ENCODE measurements at regions not wholly inside any gene's neighbourhood (a gene's known extent, or its start where the extent isn't known, plus 50 kb on each side); places are given as distances from the start of the nearest gene placed in this dataset.

DNA sequence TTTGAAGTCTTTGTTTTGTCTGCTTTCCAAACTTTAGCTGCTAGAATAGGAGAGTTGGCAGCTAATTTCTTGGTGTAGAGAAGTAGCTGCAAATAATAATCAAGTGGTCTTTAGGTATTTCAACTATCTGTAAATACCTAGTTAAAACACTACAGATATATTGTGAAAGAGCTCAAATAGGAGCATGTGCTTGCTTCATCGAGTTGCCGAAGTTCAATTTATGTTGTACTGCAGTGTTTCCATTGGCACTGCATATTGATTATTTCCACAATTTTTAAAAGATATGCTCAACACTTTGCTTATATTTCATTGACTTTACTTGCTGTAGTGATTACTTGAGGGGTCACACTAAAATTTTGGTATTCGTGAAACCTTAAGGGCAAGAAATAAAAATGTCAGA is 131.6 kb upstream of the BMP4 start:
- no peak for DNase-seq (ENCODE audit: extremely low read depth in 1 of 2, low read depth in 1 of 2)

DNA sequence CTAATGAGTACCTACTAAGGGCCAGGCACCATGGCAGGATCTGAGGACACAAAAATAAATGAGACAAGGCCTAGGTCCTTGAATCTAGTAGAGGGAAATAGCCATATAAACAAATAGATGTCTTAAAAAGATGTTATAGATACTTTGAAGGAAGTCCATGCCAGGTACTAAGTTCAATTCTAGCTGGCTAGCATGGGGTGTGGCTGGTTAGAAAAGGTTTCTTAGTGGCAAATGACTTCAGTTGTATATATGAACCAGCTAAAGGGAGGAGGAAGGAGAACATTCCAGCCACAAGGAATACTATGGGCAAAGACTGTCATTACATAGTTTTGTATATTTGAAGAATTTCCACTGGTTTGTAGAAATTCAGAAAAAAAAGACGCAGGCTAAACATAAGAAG is 133.6 kb upstream of the BMP4 start:
- DNase-seq (ENCODE audit: extremely low read depth in 1 of 2, low read depth in 1 of 2): no peak

DNA sequence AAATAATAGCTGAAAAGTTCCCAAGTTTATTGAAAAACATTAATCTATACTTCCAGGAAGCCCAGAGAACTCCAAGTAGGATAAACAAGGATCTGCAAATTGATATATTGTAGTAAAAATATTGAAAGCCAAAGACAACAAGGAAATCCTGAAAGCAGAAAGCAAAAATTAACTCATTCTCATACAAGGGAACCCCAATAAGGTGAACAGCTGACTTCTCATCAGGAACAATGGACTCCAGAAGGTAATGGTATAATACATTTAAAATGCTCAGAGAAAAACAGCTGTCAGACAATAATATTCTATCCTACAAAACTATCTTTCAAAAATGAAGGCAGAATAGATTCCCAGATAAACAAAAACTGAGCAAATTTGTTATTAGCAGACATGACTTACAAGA is 138.1 kb upstream of the BMP4 start:
- DNase-seq (ENCODE audit: extremely low read depth in 1 of 2, low read depth in 1 of 2): no peak

DNA sequence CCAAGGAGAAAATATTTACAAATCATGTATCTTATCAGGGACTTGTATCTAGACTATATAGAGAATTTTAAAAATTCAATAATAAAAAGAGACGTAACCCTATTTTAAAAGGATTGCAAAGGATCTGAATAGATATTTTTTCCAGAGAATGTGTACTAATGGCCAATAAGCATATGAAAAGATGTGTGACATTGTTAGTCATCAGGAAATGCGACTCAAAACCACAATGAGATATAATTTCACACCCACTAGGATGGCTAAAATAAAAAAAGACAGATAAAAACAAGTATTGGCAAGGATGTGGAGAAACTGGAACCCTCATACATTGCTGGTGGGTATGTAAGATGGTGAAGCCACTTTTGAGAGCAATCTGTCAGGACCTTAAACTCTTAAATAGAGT is 141.9 kb upstream of the BMP4 start:
- no peak for DNase-seq (ENCODE audit: extremely low read depth in 1 of 2, low read depth in 1 of 2)

DNA sequence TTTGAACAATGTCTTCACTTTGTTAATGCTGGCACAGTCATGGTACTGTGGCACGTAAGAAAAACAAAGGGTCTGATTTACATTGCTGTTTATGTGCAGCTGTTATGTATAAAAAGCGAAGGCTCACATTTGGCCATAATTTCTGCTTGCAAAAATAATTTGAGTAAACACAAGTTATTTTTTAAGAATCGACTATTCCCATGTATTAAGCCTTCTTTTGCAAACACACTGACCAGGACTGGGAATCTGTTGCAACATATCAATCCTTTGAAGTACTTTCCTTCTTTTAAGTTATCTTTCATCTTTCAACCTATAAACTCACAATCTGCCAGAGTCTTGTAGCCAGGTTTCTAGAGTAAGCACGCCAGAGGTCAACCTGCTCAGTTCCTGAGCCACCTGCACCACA is 145.4 kb upstream of the BMP4 start:
- DNase-seq (ENCODE audit: extremely low read depth in 1 of 2, low read depth in 1 of 2): no peak

DNA sequence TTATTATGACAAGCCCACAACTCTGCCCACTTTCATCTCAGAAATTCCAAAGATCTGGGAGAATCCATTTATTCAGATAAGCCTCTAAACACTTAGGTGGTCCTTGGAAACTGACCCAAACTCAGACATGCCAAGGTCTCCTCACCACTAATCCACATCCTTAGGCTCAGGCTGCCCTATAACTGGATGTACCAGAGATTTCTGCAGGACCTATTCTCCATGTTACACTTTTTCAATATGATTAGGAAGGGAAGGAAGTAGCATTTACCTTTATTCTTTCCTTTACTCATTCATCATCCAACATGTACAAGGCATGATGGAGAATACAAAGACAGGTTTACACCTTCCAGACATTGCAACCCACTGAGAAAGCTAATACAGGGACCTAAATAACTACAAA is 145.9 kb upstream of the BMP4 start:
- DNase-seq (ENCODE audit: extremely low read depth in 1 of 2, low read depth in 1 of 2): no peak

DNA sequence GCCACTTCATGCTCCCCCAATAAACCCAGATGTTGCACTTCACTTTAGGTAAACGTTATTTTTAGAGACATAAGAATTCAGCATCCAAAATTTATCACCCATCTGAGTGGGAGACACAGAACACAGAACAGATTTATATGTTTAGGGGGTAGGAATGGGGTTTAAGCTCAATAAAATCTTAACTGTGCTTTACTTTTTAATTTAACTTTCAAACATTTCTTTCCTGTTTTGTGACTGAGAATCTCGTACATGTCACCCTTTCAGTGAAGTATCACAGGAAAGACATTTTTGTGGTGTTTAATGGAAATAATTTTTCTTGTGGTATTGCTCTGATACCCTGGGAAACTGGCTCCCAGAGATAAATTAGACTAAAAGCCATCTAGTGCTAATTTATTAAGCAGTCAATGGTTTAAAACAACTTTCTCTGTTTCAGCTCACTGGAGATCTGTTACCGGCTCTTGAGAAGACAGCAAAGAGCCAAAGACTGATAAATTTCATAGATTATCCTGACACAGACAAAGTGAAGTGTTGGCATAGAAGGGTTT is 148.0 kb upstream of the BMP4 start:
- no peak for DNase-seq (ENCODE audit: extremely low read depth in 1 of 2, low read depth in 1 of 2)

DNA sequence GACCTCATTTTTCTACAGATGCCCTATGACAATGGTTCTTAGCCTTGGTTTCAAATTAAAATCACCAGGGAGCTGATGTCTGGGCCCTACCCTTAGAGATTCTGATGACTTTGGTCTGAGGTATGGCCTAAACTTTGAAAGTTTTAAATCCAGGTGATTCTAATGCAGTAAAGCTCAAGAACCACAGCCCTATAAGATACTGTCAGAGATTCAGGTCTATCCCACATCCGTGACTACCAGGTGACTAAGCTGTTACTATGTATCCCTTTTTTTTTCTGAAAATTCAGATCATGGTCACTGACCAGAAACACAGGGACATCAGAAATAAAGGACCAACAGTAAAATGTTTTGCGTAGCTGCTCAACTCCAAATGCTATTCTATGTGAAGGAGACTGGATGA is 148.8 kb upstream of the BMP4 start:
- DNase-seq (ENCODE audit: extremely low read depth in 1 of 2, low read depth in 1 of 2): no peak

DNA sequence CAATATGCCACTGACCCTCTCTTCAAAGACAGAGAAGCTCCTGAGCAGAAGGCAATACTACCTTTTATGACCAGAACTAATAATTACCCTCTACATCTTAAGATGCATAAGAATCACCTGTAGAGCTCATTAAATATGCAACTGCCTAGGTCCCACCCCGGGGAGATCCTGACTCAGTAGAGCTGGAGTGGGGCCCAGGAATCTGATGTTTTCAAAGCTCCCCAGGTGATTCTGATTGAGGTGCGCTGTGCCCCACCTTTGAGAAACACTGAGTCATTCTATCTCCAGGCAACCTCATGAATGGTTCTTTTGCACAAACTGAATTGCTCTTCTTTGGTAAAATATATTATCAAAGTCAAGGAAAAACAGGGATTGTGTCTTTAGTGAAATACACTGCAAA is 149.3 kb upstream of the BMP4 start:
- DNase-seq (ENCODE audit: extremely low read depth in 1 of 2, low read depth in 1 of 2): no peak

DNA sequence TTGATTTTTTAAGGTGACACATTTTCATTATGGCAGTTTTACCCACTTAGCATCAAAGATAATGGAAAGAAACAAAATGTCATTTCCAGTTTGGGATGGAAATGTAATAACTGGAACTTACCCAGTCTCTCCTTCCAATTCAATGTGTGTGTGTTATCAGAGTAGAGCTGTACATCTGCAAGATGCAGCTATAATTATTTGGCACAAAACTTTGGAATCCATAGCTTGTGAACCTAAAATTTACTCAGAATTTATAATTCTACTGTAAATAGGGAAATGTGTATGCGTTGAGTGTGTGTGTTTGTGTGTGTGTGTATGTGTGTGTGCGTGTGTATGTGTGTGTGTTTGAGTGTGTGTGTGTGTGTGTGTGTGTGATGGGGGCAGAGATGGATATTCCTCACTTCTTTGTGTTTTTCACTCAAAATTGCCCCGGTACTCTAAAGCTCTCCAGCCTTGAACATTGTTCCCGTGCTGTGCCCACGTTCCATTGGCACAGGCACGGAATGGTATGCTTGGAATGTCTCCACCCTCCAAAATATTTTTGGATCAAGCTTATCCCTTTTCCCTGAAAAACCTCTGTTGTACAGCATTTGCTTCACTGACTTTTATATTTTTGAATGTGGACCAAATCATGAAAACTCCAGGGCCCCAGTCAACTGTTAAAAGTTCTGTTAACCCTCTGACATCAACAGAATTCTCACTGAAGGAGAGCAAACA is 150.2 kb upstream of the BMP4 start:
- no peak for DNase-seq (ENCODE audit: extremely low read depth in 1 of 2, low read depth in 1 of 2)

DNA sequence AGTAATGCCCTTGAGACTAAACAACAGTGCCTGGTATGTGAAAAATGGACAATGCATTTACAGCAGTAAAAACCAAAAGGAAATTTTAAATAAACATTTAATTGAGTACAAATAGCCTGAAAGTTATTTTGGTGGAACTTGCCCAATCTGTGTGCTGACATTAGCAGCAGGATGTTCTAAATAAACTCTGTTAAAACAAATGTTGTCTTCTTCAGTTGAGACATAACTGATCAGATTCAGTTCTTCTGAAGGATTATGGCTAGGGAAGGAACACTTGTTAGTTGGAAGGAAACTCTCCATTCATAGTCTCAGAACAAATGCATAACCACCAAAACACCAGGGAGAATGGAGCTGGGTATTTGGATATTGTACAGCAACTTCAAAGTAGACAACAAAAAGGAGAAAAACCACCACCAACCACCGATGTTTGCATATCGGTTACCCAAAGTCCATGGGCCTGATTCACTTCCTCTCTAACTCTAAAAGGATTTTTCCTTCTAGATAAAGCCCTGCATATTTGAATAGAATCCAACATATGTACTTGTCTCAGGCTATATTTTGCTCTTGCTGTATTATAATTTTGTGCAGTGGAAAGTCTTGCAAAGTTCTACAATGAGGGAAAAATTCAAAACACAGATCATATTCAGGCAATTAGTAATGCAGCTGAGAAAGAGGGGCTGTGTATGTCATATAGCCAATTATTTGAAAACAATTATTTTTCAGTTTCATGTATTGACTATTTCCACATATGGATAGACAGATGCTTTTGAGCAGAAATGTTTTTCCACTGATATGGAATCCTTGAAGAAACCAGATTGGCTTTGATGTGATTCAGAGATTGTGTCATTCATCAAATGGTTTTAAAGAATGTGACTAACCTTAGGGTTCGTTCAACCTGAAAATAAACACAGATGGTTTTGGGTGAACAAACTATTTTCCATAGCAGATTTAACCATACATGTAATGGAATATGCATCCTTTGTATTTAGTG is 152.2 kb upstream of the BMP4 start:
- no peak for DNase-seq (ENCODE audit: extremely low read depth in 1 of 2, low read depth in 1 of 2)

DNA sequence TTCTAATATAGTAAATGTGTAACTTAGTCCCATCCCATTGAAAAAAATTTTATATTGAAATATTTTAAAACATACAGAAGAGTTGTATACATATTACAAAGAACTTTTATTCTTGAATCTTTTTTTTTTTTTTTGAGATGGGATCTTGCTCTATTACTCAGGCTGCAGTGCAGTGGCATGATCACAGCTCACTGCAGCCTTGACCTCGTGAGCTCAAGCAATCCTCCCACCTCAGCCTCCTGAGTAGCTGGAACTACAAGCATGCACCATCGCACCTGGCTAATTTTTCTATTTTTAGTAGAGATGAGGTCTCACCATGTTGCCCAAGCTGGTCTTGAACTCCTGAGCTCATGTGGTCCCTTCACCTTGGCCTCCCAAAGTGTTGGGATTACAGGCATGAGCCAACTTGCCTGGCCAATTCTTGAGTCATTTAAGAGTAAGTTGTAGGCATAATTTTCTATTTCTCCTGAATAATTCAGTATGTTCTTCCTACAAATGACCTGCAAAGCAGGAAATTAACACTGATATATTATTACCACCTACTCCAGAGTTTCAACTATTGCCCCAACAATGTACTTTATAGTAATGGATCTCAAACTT is 153.0 kb upstream of the BMP4 start:
- no peak for DNase-seq (ENCODE audit: extremely low read depth in 1 of 2, low read depth in 1 of 2)

DNA sequence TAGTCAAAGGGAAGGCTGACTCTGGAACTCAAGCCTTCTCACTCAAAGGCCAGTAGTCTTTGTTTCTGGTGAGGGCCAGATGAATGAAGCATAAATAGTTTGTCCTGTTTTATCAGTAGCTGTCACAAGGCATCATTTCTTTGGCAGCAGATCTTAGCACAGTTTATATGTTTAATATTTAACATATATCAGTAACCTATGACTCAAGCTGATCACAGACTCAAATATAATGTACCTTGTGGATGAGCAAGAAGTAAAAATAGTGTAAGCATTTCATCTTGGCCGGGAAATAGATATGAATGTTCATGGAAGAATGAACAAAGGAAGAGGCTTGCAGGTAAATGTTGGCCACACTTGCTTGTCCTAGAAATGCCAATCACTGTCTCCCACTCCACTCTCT is 158.3 kb upstream of the BMP4 start:
- no peak for DNase-seq (ENCODE audit: extremely low read depth in 1 of 2, low read depth in 1 of 2)

DNA sequence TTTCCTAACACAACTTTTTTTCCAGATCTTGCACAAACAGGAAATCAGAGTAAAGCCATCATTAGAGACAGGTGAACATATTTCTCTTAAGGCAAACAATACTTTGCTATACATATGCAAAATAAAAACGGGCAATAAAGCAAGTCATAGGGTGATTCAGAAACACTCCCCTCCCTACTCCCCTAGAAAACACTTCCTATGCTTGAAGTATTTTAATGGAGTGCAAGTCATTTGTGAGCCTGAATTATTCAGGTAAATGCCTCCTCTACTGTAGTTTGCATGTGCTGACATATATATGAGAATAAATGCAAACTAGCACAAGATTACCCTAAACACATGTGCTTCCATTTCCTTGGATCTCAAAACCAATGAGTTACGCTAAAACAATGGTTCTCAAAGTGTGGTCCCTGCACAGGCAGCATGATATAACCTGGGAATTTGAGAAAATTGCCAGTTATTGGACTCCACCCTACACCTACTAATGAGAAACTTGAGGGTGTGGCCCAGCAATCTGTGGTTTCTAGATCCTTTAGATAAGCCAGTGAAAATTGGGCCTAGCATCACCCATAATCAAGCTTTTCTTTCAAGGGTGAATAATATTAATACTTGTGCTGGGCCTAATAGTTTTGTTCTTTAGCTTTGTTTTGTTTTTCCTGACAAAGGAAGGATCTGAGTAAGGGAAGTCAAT is 159.7 kb upstream of the BMP4 start:
- DNase-seq (ENCODE audit: extremely low read depth in 1 of 2, low read depth in 1 of 2): no peak

DNA sequence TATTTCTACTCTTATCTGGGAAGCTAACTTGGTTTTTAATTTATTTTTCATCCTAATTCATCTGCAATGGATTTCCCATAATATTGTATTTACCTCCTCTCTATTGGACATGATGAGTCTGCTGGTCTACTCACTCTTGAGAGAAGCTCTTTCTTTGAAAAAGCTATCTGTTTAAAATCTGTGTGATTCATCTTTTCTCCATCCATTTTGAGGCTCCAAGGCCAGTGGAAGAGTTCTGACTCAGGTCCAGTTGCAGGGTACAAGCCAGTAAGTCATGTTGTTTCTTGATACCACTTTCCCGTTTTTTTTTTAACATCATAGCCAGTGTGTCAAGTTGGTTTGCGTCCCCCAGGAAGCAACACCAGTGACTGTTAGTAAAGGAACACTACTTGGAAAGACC is 160.3 kb upstream of the BMP4 start:
- no peak for DNase-seq (ENCODE audit: extremely low read depth in 1 of 2, low read depth in 1 of 2)

DNA sequence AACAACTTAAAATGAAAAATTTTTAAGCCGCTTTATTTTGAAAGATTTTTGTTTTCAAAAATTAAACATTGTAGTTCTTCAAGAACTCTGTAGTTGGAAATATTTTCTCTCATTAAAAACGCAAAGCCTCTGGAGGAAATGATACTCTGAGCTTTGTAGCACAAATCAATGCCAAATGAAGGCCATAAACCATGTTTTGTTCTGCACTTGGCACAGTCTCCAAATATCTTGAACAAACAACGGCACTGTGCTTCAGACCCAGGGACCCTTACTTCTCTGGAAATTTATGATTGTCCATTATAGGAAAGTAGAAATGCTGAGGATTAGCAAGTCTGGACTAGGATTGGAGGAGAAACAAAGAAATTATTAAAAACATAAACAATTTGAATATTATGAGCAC is 160.8 kb upstream of the BMP4 start:
- no peak for DNase-seq (ENCODE audit: extremely low read depth in 1 of 2, low read depth in 1 of 2)

DNA sequence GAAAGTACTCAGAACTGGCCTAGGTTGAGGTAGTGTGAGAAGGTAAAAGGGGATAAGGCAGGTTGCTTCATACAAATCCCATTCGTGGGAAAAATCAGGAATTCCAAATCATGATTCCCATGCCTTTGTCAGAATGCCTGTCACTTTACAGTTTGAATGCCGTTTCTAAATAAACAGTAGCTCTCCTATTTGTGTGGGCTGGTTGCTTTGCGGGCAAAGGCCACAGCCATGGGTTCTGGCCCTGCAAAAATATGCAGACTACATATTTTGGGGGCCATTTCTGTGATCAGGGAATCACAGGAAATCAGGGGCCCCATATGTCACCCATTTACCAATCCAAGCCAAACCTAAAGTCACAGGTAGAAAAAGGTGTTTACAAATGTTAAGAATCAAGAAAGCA is 161.3 kb upstream of the BMP4 start:
- DNase-seq (ENCODE audit: extremely low read depth in 1 of 2, low read depth in 1 of 2): no peak

DNA sequence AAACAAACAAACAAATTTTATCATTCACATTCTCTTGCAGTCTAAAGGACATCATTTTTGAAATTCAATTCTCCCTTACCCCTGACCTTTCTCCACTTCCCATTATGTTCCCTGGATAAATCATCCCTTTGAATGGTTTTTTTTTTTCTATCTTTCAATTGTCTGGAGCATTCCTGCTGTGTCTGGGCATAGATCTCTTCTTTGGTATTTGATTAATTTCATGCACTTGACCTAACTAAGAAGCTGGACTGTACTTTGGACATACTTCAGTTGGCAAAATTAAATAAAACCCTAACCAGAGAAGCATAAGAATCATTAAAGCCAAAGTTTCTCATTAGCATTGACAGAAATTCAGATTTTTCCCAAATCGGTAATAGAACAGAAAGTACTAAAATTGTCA is 163.6 kb upstream of the BMP4 start:
- DNase-seq (ENCODE audit: extremely low read depth in 1 of 2, low read depth in 1 of 2): no peak

DNA sequence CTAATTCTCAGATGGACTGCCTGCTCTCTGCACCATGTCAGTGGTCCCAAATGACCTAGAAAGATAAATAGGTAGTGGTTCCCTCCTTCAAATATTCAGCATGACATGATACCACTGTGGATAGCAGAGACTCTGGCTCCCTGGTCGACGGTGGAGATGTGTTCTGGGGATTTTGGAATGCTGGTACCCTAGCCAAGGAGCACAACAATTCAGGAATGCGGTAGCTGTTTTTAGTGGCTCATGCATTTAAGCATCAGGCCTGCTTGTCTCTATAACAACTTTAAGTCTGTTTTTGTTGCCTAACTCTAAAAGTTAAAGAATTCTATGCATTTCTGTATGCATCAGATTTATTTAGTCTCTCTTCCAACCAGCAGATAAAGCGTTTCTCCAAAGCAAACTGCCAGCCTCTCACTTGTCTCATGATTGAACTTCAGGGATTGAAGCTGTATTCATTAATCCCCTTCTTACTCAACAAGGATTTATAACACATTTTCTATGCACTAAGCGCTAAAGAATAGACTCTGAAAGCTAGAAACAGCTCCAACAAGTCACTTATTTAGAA is 164.9 kb upstream of the BMP4 start:
- no peak for DNase-seq (ENCODE audit: extremely low read depth in 1 of 2, low read depth in 1 of 2)

DNA sequence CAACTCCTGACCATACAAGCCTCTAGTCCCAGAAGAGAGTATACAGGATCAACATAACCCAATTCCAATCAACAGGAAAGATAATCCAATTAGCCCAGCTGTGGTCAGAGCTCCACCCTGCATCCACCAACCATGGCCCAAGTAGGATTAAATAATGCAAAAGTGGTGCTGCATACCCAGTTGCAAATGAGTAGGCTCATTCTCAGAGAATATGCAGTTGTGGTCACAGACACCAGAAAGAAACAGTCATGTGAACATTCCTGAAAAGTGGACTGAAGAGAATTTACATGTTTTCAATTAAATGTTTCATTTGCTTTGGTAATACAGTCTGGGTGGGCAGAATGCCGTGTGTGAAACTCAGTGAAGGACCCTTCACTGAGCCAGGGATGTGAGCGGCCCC is 167.2 kb upstream of the BMP4 start:
- DNase-seq (ENCODE audit: extremely low read depth in 1 of 2, low read depth in 1 of 2): no peak

DNA sequence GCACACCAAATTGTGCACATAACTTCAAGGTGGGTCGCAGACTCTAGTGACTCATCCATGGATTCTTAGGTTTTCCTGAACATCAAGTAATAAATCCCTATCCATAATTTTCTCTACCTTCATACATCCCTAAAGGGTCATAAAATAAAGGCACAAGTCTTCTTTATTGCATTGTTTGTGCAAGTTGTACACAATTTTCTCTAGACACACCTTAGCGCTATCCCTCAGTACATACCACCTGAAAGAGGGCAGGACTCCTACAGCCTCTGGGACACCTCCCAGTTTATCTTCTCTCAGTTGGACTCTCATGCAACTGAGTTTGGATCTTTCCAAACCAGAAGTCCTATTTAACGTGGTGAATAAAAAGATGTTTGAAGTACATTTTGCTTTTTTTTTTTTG is 168.5 kb upstream of the BMP4 start:
- no peak for DNase-seq (ENCODE audit: extremely low read depth in 1 of 2, low read depth in 1 of 2)
